HCT116 (cell line): ENCODE measurements at regions not wholly inside any gene's neighbourhood (a gene's known extent, or its start where the extent isn't known, plus 50 kb on each side); places are given as distances from the start of the nearest gene placed in this dataset.

Source experiments
- ATAC-seq: fragments of 200-7000 bp; cut with Tn5 transposase; 2 replicates; pipeline ENCODE4 v1.9.1; 2020; ENCODE audit warnings: mild to moderate bottlenecking, moderate library complexity
- BruUV-seq: library from RNA; stranded (reverse); fragments of 400-500 nt; replicated peaks from 2 replicates; lab custom pipeline; 2021; lab: Mats Ljungman, UMichigan
- CTCF ChIA-PET: fragments of 300-600 bp; sonication (Branson Sonifier 250); formaldehyde crosslinking; loops from one replicate; lab custom pipeline; 2021; ENCODE audit warnings: antibody characterized with exemption; lab: Charles Lee
- POLR2A ChIA-PET: fragments of 300-600, 350-600 bp; sonication (Branson Sonifier 250); formaldehyde crosslinking; loops from one replicate; lab custom pipeline; 2021; ENCODE audit warnings: antibody characterized with exemption; lab: Charles Lee
- RAD21 ChIA-PET, 2 experiments: fragments of 300-600 bp; sonication (Branson Sonifier 250); formaldehyde crosslinking; loops; one replicate each; lab custom pipeline; 2023; ENCODE audit warnings: low total read pairs in 2 of 2; ENCODE audit not compliant: uncharacterized antibody in 2 of 2, unreplicated experiment in 2 of 2, low non-redundant PET in 1 of 2; lab: Charles Lee
- DNase-seq: peaks from one replicate; pipeline ENCODE4 v3.0.0-alpha.2; 2010; ENCODE audit warnings: low read depth, low spot score
- H2AFZ ChIP-seq: fragments of 200-600 bp; shearing (Covaris generic), sonication (generic); 2 replicates; pipeline ENCODE4 v1.6.1; 2017; ENCODE audit warnings: low read depth, mixed run types, mixed read lengths, antibody characterized with exemption, low read length; ENCODE audit not compliant: poor library complexity, severe bottlenecking
- H3K27ac ChIP-seq: 2 replicates; pipeline ENCODE4 v1.5.1; 2012; ENCODE audit warnings: low read depth, low read length
- H3K27me3 ChIP-seq: fragments of 200-600 bp; sonication (generic); 2 replicates; pipeline ENCODE4 v1.6.1; 2016; ENCODE audit warnings: mixed run types, low read length, mixed read lengths; ENCODE audit not compliant: insufficient read depth
- H3K36me3 ChIP-seq, 2 experiments: fragments of 200-500 bp in 1 of 2; fragments of 200-600 bp in 1 of 2; sonication (Bioruptor generic) in 1 of 2; sonication (generic) in 1 of 2; 2 replicates each; pipeline versions ENCODE4 v1.5.1 to v1.6.1; 2014 to 2016; ENCODE audit warnings: low read length in 2 of 2, inconsistent platforms in 1 of 2, mixed read lengths in 1 of 2, mixed run types in 1 of 2; ENCODE audit not compliant: insufficient read depth in 2 of 2, control insufficient read depth in 1 of 2
- H3K4me1 ChIP-seq, 2 experiments: fragments of 200-600 bp in 1 of 2; sonication (generic) in 1 of 2; 2 replicates each; pipeline versions ENCODE4 v1.5.1 to v1.6.1; 2012 to 2017; ENCODE audit warnings: low read length in 2 of 2, inconsistent platforms in 1 of 2, mild to moderate bottlenecking in 1 of 2, mixed read lengths in 1 of 2, mixed run types in 1 of 2, moderate library complexity in 1 of 2; ENCODE audit not compliant: insufficient read depth in 2 of 2, control insufficient read depth in 1 of 2
- H3K4me2 ChIP-seq: fragments of 200-600 bp; sonication (generic); 2 replicates; pipeline ENCODE4 v1.6.1; 2017; ENCODE audit warnings: mixed run types, low read length, mixed read lengths
- H3K4me3 ChIP-seq, 2 experiments: fragments of 200-600 bp in 1 of 2; sonication (generic) in 1 of 2; replicated peaks in 1 of 2; 2 replicates each; pipeline ENCODE4 v1.5.1; 2011 to 2016; ENCODE audit warnings: low read length in 2 of 2, control low read depth in 1 of 2, low read depth in 1 of 2, mild to moderate bottlenecking in 1 of 2, mixed read lengths in 1 of 2, mixed run types in 1 of 2
- H3K79me2 ChIP-seq: fragments of 200-600 bp; sonication (generic); 2 replicates; pipeline ENCODE4 v1.6.1; 2017; ENCODE audit warnings: mild to moderate bottlenecking, mixed run types, low read length, moderate library complexity, mixed read lengths; ENCODE audit not compliant: insufficient read depth
- H3K9ac ChIP-seq: fragments of 200-600 bp; sonication (generic); 2 replicates; pipeline ENCODE4 v1.6.1; 2016; ENCODE audit warnings: low read length, mixed read lengths
- H3K9me2 ChIP-seq: fragments of 200-600 bp; sonication (generic), shearing (Covaris generic); 2 replicates; pipeline ENCODE4 v1.6.1; 2017; ENCODE audit warnings: mixed run types, mild to moderate bottlenecking, moderate library complexity; ENCODE audit not compliant: insufficient read depth
- H3K9me3 ChIP-seq, 2 experiments: fragments of 200-500 bp in 1 of 2; fragments of 200-600 bp in 1 of 2; sonication (Bioruptor generic) in 1 of 2; sonication (generic) in 1 of 2; 2 replicates each; pipeline ENCODE4 v1.6.1; 2014 to 2017; ENCODE audit warnings: low read length in 2 of 2, mixed read lengths in 2 of 2, inconsistent platforms in 1 of 2, low read depth in 1 of 2, mild to moderate bottlenecking in 1 of 2, mixed run types in 1 of 2, moderate library complexity in 1 of 2; ENCODE audit not compliant: control insufficient read depth in 1 of 2, insufficient read depth in 1 of 2
- H4K20me1 ChIP-seq: fragments of 200-600 bp; sonication (generic), shearing (Covaris generic); 2 replicates; pipeline ENCODE4 v1.6.1; 2017; ENCODE audit warnings: mixed run types, mild to moderate bottlenecking, moderate library complexity; ENCODE audit not compliant: insufficient read depth
- CEBPB ChIP-seq: IDR thresholded peaks from 2 replicates; pipeline ENCODE4 v1.6.1; 2012; ENCODE audit warnings: low read depth
- EGR1 ChIP-seq: IDR thresholded peaks from 2 replicates; pipeline ENCODE4 v1.6.1; 2012; ENCODE audit warnings: low read depth
- FOSL1 ChIP-seq: IDR thresholded peaks from 2 replicates; pipeline ENCODE4 v1.6.1; 2012; ENCODE audit warnings: low read depth
- JUND ChIP-seq: IDR thresholded peaks from 2 replicates; pipeline ENCODE4 v1.6.1; 2012
- POLR2AphosphoS5 ChIP-seq: IDR thresholded peaks from 2 replicates; pipeline ENCODE4 v1.6.1; 2011; ENCODE audit warnings: mild to moderate bottlenecking, low read depth, low read length, moderate library complexity
- RAD21 ChIP-seq: IDR thresholded peaks from 2 replicates; pipeline ENCODE4 v1.6.1; 2012; ENCODE audit warnings: low read depth, mild to moderate bottlenecking
- SIN3A ChIP-seq: IDR thresholded peaks from 2 replicates; pipeline ENCODE4 v1.6.1; 2012; ENCODE audit warnings: low read depth
- SP1 ChIP-seq: IDR thresholded peaks from 2 replicates; pipeline ENCODE4 v1.6.1; 2012; ENCODE audit warnings: low read depth
- TCF7L2 ChIP-seq: IDR thresholded peaks from 2 replicates; pipeline ENCODE4 v1.7.0; 2011; ENCODE audit warnings: borderline replicate concordance, inconsistent platforms; ENCODE audit not compliant: insufficient read depth, insufficient read length; ENCODE audit errors: extremely low read depth
- YY1 ChIP-seq: IDR thresholded peaks from 2 replicates; pipeline ENCODE4 v1.6.1; 2011; ENCODE audit warnings: low read length, low read depth, moderate library complexity, mild to moderate bottlenecking; ENCODE audit not compliant: insufficient replicate concordance; ENCODE audit errors: extremely low read depth
- ZFX ChIP-seq: fragments of 450-650 bp; IDR thresholded peaks from 2 replicates; pipeline ENCODE4 v1.6.1; 2017
- ZNF274 ChIP-seq: fragments of 200-500 bp; sonication (Bioruptor generic); IDR thresholded peaks from 2 replicates; pipeline ENCODE4 v1.6.1; 2014; ENCODE audit warnings: mild to moderate bottlenecking, low read depth, low read length, inconsistent platforms
- intact Hi-C: fragments of 100-400 bp; cut with micrococcal nuclease; formaldehyde crosslinking; loops from 2 replicates; pipeline ENCODE4 v1.10.0; 2022
- TF ChIP-seq, protein P1 (sequence below): IDR thresholded peaks from 2 replicates; pipeline ENCODE4 v1.6.1; 2012

DNA sequence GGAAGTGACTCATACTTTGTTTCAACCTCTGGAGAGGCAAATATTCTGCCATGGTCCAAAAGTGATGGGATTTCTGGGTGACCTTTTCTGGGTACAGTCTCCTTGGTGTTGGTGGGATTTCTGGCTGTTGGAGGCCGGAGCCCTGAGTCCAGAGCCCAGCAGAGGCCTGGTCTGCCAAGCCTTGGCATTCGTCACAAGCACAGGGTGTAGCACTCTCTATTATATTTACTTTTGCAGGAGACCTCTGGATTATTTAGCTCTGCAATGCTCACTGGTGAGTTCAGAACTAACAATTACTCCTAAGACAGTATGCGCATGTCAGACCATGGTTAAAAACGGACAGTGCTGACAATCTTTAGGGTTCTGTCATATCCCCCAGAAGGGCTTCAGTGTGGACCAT is 201.6 kb upstream of the TWIST2 start:
- no peaks in the 10 kb centered on the region for H3K36me3 ChIP-seq
- POLR2A ChIA-PET = no interaction called here
- H3K9me3 ChIP-seq = no peaks in the 10 kb centered on the region
- H3K79me2 ChIP-seq = no peaks in the 10 kb centered on the region
- no peaks in the 10 kb centered on the region for H3K9me2 ChIP-seq
- H3K27me3 ChIP-seq = no peaks in the 10 kb centered on the region
- H2AFZ ChIP-seq = no peak overlapping the region
- DNase-seq = no peak
- H3K4me2 ChIP-seq = no peak overlapping the region
- peaks cover 9 to 21% of the 10 kb centered on the region in 2 experiments for H3K4me1 ChIP-seq
- H4K20me1 ChIP-seq = no peaks in the 10 kb centered on the region
- H3K9ac ChIP-seq = no peak overlapping the region
- intact Hi-C loops = no loop called here
- TF ChIP-seq POLR2AphosphoS5 (no peak), CEBPB (no peak), ZFX (no peak), RAD21 (no peak), SP1 (no peak), FOSL1 (no peak), YY1 (no peak), JUND (no peak), TCF7L2 (no peak)
- RAD21 ChIA-PET = no interaction called here
- BruUV-seq = no TSS peak
- CTCF ChIA-PET = no interaction called here
- no peak overlapping the region for H3K4me3 ChIP-seq
- no peak overlapping the region for H3K27ac ChIP-seq
- ATAC-seq = no peak

DNA sequence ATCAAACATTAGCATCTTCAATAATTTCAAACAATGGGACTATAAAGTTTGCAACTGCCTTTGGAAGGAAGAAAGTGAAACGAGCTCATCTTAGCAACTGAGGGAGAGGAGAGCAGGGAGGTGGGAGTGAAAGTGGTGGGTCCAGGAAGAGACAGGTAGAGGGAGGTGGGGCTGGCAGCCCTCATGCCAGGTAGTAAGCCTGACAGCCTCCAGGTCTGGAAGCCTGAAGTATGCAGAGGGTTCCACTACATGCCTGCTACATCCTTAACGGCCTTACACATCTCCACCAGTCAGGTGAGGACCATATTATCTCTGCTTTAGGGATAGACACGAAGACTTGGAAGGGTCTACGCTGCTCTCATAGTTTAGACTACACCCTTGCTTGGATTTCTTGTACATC is 201.1 kb upstream of the TWIST2 start:
- Histone ChIP-seq H3K27me3 (no peaks in the 10 kb centered on the region), H3K9me2 (no peaks in the 10 kb centered on the region), H2AFZ (no peak overlapping the region), H3K36me3 (no peaks in the 10 kb centered on the region), H3K79me2 (no peaks in the 10 kb centered on the region), H3K9ac (no peak overlapping the region), H3K27ac (no peak overlapping the region), H3K4me1 (peaks cover 9 to 21% of the 10 kb centered on the region in 2 experiments), H3K4me2 (no peak overlapping the region), H3K9me3 (no peaks in the 10 kb centered on the region), H3K4me3 (no peak overlapping the region), H4K20me1 (no peaks in the 10 kb centered on the region)
- intact Hi-C loops = no loop called here
- ChIA-PET RAD21 (no interaction called here), CTCF (no interaction called here), POLR2A (no interaction called here)
- no TSS peak for BruUV-seq
- ATAC-seq (no peak), DNase-seq (no peak)
- TF ChIP-seq EGR1 = no peak
- TF ChIP-seq SIN3A = no peak
- TF ChIP-seq ZNF274 = no peak
- TF ChIP-seq, protein P1, sequence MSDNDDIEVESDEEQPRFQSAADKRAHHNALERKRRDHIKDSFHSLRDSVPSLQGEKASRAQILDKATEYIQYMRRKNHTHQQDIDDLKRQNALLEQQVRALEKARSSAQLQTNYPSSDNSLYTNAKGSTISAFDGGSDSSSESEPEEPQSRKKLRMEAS = no peak
- no peak for TF ChIP-seq CEBPB
- TF ChIP-seq ZFX = no peak
